ENCODE measurements at regions not wholly inside any gene's neighbourhood (a gene's known extent, or its start where the extent isn't known, plus 50 kb on each side); places are given as distances from the start of the nearest gene placed in this dataset.

- H3K4me3 ChIP-seq: no peak overlapping the region
- no peak overlapping the region for H3K27ac ChIP-seq
- no peaks in the 10 kb centered on the region for H3K27me3 ChIP-seq
- no peak for DNase-seq
- WGBS, 2 donors: 84 to 89% methylated on average over 9 to 10 of the region's 10 CpGs
- no peaks in the 10 kb centered on the region for H3K9me3 ChIP-seq
- no peaks in the 10 kb centered on the region for H3K36me3 ChIP-seq
- no peaks in the 10 kb centered on the region for H3K4me1 ChIP-seq
- TF ChIP-seq POLR2A (IDR thresholded peaks at IDR 0.05) (no peak), CTCF (IDR thresholded peaks at IDR 0.05) (no peak)
- intact Hi-C loops (cut with DNase I): no loop called here
Observed at GRCh38 chr20:24730750-24731149, 218.3 kb upstream of the CST7 start.

GRCh38 chr20:24731312-24731711, 217.8 kb upstream of the CST7 start:
- H3K27ac ChIP-seq: no peak overlapping the region
- H3K4me3 ChIP-seq: no peak overlapping the region
- TF ChIP-seq POLR2A (IDR thresholded peaks at IDR 0.05) (no peak), CTCF (IDR thresholded peaks at IDR 0.05) (no peak)
- no peaks in the 10 kb centered on the region for H3K36me3 ChIP-seq
- DNase-seq: no peak
- no peaks in the 10 kb centered on the region for H3K4me1 ChIP-seq
- intact Hi-C loops (cut with DNase I): no loop called here
- 88 to 91% methylated on average over 6 to 9 of the region's 10 CpGs for WGBS, 2 donors
- H3K27me3 ChIP-seq: no peaks in the 10 kb centered on the region
- H3K9me3 ChIP-seq: no peaks in the 10 kb centered on the region

- TF ChIP-seq POLR2A (IDR thresholded peaks at IDR 0.05): no peak
- H3K9me3 ChIP-seq: no peaks in the 10 kb centered on the region
- H3K36me3 ChIP-seq: no peaks in the 10 kb centered on the region
- H3K27ac ChIP-seq: no peak overlapping the region
- WGBS, 2 donors: 72 to 82% methylated on average over 4 to 5 of the region's 5 CpGs
- H3K4me1 ChIP-seq: no peaks in the 10 kb centered on the region
- no peaks in the 10 kb centered on the region for H3K27me3 ChIP-seq
- DNase-seq: no peak
- intact Hi-C loops (cut with DNase I): no loop called here
- no peak overlapping the region for H3K4me3 ChIP-seq
Observed at GRCh38 chr20:24732076-24732475, 217.0 kb upstream of the CST7 start.

GRCh38 chr20:24732599-24732998, 216.5 kb upstream of the CST7 start:
- H3K4me3 ChIP-seq: no peak overlapping the region
- no peaks in the 10 kb centered on the region for H3K9me3 ChIP-seq
- intact Hi-C loops (cut with DNase I): no loop called here
- H3K36me3 ChIP-seq: no peaks in the 10 kb centered on the region
- TF ChIP-seq CTCF (IDR thresholded peaks at IDR 0.05) (no peak), POLR2A (IDR thresholded peaks at IDR 0.05) (no peak)
- H3K27ac ChIP-seq: no peak overlapping the region
- H3K4me1 ChIP-seq: no peaks in the 10 kb centered on the region
- WGBS, 2 donors: no CpG with 5 or more reads among the region's 4 CpGs
- no peaks in the 10 kb centered on the region for H3K27me3 ChIP-seq
- no peak for DNase-seq

- Histone ChIP-seq H3K9me3 (no peaks in the 10 kb centered on the region), H3K4me3 (no peak overlapping the region), H3K27me3 (no peaks in the 10 kb centered on the region), H3K27ac (no peak overlapping the region), H3K4me1 (no peaks in the 10 kb centered on the region), H3K36me3 (no peaks in the 10 kb centered on the region)
- no peak for TF ChIP-seq CTCF (IDR thresholded peaks at IDR 0.05)
- TF ChIP-seq POLR2A (IDR thresholded peaks at IDR 0.05): no peak
- intact Hi-C loops (cut with DNase I): no loop called here
- WGBS, 2 donors: 88 to 91% methylated on average over 1 of the region's 1 CpG
- no peak for DNase-seq
Observed at GRCh38 chr20:24733416-24733815, 215.7 kb upstream of the CST7 start.

- TF ChIP-seq CTCF (IDR thresholded peaks at IDR 0.05) (no peak), POLR2A (IDR thresholded peaks at IDR 0.05) (no peak)
- no peaks in the 10 kb centered on the region for H3K9me3 ChIP-seq
- H3K4me1 ChIP-seq: no peaks in the 10 kb centered on the region
- no peaks in the 10 kb centered on the region for H3K36me3 ChIP-seq
- no peaks in the 10 kb centered on the region for H3K27me3 ChIP-seq
- no peak overlapping the region for H3K4me3 ChIP-seq
- DNase-seq: no peak
- H3K27ac ChIP-seq: no peak overlapping the region
- 95% methylated on average over 6 of the region's 10 CpGs; no CpG with 5 or more reads in 1 of the 2 donors for WGBS, 2 donors
- intact Hi-C loops (cut with DNase I): no loop called here
Observed at GRCh38 chr20:24734139-24734538, 214.9 kb upstream of the CST7 start.

All from esophagus squamous epithelium (tissue), 5 donors.